ENCODE measurements at regions not wholly inside any gene's neighbourhood (a gene's known extent, or its start where the extent isn't known, plus 50 kb on each side); places are given as distances from the start of the nearest gene placed in this dataset.

DNA sequence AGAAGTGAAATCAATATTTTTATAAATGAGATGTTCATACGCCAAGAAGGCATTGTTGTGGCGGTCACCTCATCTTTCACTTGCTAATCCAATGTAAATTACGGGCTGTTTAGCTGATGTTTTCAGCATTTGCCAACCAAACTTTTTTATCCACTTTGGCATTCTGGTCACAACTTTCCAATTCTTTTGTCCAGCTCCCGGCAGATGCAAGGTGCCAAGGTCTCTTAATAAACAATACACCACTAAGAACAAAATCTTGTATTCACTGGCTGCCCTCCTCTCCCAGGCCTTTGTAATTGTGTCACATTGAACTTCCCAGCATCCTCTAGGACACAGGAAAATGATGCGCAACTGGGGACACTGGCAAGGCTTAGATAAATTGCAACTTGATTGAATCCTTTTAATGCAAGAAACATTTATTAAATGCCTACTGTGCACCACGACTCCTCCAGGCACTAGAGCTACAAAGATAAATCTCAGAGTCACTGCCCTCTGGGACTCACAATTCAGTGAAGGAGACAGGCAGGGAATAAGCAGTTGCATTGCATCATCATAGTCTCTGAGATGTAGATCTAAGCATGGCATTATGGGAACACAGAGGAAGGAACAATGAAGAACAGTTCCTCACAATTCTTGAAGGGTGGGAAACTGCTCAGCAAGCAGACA, 165.4 kb upstream of the C16orf82 start (continued):
- TF ChIP-seq, protein P1, sequence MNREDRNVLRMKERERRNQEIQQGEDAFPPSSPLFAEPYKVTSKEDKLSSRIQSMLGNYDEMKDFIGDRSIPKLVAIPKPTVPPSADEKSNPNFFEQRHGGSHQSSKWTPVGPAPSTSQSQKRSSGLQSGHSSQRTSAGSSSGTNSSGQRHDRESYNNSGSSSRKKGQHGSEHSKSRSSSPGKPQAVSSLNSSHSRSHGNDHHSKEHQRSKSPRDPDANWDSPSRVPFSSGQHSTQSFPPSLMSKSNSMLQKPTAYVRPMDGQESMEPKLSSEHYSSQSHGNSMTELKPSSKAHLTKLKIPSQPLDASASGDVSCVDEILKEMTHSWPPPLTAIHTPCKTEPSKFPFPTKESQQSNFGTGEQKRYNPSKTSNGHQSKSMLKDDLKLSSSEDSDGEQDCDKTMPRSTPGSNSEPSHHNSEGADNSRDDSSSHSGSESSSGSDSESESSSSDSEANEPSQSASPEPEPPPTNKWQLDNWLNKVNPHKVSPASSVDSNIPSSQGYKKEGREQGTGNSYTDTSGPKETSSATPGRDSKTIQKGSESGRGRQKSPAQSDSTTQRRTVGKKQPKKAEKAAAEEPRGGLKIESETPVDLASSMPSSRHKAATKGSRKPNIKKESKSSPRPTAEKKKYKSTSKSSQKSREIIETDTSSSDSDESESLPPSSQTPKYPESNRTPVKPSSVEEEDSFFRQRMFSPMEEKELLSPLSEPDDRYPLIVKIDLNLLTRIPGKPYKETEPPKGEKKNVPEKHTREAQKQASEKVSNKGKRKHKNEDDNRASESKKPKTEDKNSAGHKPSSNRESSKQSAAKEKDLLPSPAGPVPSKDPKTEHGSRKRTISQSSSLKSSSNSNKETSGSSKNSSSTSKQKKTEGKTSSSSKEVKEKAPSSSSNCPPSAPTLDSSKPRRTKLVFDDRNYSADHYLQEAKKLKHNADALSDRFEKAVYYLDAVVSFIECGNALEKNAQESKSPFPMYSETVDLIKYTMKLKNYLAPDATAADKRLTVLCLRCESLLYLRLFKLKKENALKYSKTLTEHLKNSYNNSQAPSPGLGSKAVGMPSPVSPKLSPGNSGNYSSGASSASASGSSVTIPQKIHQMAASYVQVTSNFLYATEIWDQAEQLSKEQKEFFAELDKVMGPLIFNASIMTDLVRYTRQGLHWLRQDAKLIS (CRISPR knock-in tag; IDR thresholded peaks at IDR 0.05; ENCODE audit: borderline replicate concordance): no peak
- TF ChIP-seq, protein P2, sequence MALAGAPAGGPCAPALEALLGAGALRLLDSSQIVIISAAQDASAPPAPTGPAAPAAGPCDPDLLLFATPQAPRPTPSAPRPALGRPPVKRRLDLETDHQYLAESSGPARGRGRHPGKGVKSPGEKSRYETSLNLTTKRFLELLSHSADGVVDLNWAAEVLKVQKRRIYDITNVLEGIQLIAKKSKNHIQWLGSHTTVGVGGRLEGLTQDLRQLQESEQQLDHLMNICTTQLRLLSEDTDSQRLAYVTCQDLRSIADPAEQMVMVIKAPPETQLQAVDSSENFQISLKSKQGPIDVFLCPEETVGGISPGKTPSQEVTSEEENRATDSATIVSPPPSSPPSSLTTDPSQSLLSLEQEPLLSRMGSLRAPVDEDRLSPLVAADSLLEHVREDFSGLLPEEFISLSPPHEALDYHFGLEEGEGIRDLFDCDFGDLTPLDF (CRISPR knock-in tag; IDR thresholded peaks at IDR 0.05): no peak
- TF ChIP-seq ZBTB21 (CRISPR knock-in tag; IDR thresholded peaks at IDR 0.05; ENCODE audit: borderline replicate concordance) (no peak), CREM (CRISPR knock-in tag; IDR thresholded peaks at IDR 0.05) (no peak), PRRX2 (CRISPR knock-in tag; IDR thresholded peaks at IDR 0.05) (no peak), SMAD3 (CRISPR knock-in tag; IDR thresholded peaks at IDR 0.05; ENCODE audit: borderline replicate concordance) (no peak), MYBL2 (CRISPR knock-in tag; IDR thresholded peaks at IDR 0.05) (no peak), ZNF671 (CRISPR knock-in tag; IDR thresholded peaks at IDR 0.05) (no peak), NR3C1 (CRISPR knock-in tag; conservative IDR thresholded peaks at IDR 0.05; ENCODE audit: low read depth) (no peak), HMGA2 (CRISPR knock-in tag; IDR thresholded peaks at IDR 0.05) (no peak)
- TF ChIP-seq, protein P3, sequence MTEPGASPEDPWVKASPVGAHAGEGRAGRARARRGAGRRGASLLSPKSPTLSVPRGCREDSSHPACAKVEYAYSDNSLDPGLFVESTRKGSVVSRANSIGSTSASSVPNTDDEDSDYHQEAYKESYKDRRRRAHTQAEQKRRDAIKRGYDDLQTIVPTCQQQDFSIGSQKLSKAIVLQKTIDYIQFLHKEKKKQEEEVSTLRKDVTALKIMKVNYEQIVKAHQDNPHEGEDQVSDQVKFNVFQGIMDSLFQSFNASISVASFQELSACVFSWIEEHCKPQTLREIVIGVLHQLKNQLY (CRISPR knock-in tag; IDR thresholded peaks at IDR 0.05): no peak
- TF ChIP-seq, protein P4, sequence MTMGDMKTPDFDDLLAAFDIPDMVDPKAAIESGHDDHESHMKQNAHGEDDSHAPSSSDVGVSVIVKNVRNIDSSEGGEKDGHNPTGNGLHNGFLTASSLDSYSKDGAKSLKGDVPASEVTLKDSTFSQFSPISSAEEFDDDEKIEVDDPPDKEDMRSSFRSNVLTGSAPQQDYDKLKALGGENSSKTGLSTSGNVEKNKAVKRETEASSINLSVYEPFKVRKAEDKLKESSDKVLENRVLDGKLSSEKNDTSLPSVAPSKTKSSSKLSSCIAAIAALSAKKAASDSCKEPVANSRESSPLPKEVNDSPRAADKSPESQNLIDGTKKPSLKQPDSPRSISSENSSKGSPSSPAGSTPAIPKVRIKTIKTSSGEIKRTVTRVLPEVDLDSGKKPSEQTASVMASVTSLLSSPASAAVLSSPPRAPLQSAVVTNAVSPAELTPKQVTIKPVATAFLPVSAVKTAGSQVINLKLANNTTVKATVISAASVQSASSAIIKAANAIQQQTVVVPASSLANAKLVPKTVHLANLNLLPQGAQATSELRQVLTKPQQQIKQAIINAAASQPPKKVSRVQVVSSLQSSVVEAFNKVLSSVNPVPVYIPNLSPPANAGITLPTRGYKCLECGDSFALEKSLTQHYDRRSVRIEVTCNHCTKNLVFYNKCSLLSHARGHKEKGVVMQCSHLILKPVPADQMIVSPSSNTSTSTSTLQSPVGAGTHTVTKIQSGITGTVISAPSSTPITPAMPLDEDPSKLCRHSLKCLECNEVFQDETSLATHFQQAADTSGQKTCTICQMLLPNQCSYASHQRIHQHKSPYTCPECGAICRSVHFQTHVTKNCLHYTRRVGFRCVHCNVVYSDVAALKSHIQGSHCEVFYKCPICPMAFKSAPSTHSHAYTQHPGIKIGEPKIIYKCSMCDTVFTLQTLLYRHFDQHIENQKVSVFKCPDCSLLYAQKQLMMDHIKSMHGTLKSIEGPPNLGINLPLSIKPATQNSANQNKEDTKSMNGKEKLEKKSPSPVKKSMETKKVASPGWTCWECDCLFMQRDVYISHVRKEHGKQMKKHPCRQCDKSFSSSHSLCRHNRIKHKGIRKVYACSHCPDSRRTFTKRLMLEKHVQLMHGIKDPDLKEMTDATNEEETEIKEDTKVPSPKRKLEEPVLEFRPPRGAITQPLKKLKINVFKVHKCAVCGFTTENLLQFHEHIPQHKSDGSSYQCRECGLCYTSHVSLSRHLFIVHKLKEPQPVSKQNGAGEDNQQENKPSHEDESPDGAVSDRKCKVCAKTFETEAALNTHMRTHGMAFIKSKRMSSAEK (CRISPR knock-in tag; IDR thresholded peaks at IDR 0.05; ENCODE audit: borderline replicate concordance): no peak
- TF ChIP-seq, protein P5, sequence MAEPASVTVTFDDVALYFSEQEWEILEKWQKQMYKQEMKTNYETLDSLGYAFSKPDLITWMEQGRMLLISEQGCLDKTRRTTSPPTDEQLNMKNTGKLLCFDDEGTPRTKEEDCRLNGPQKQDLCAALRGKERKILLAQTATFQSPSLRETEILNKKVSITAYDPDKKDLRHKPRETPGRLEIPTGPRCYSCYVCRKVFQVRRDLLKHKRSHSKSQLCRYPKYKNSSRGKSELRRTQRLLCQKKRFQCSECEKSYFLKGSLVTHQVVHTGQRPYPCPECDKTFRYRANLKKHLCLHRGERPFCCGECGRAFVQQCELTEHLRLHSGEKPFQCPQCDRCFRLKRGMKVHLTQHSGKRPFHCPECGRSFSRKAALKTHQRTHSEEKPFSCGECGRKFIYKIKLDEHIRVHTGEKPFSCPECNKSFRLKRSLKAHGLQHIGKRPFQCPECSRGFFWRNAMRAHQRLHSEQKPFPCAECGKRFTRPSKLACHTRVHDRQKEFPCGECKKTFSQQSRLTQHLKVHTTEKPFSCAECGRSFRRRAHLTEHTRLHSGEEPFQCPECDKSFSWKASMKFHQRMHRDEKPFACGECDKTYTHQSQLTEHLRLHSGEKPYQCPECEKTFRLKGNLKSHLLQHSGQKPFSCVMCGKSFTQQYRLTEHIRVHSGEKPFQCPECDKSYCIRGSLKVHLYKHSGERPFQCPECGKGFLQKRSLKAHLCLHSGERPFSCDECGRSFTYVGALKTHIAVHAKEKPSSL (CRISPR knock-in tag; conservative IDR thresholded peaks at IDR 0.05): no peak
- TF ChIP-seq, protein P6, sequence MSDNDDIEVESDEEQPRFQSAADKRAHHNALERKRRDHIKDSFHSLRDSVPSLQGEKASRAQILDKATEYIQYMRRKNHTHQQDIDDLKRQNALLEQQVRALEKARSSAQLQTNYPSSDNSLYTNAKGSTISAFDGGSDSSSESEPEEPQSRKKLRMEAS (CRISPR knock-in tag; IDR thresholded peaks at IDR 0.05): no peak
